PFSK-1 (cell line): ENCODE measurements at regions not wholly inside any gene's neighbourhood (a gene's known extent, or its start where the extent isn't known, plus 50 kb on each side); places are given as distances from the start of the nearest gene placed in this dataset.

Source experiments
- FOXP2 ChIP-seq: optimal IDR thresholded peaks from 2 replicates; pipeline ENCODE3; 2011; ENCODE audit warnings: borderline replicate concordance, control low read depth, inconsistent platforms; ENCODE audit not compliant: insufficient read depth; ENCODE audit errors: extremely low read length, extremely low read depth
- POLR2AphosphoS5 ChIP-seq: IDR thresholded peaks from 2 replicates; pipeline ENCODE4 v1.6.1; 2012; ENCODE audit warnings: low read depth, mild to moderate bottlenecking, control low read depth, low read length, moderate library complexity
- SIN3A ChIP-seq: IDR thresholded peaks from 2 replicates; pipeline ENCODE4 v1.6.1; 2012; ENCODE audit warnings: mild to moderate bottlenecking, low read length, moderate library complexity, borderline replicate concordance; ENCODE audit not compliant: insufficient read depth
- TAF1 ChIP-seq: IDR thresholded peaks from 2 replicates; pipeline ENCODE4 v1.6.1; 2012; ENCODE audit warnings: low read length, control low read depth, borderline replicate concordance; ENCODE audit not compliant: insufficient read depth
- TF ChIP-seq, protein P1 (sequence below), 2 experiments: IDR thresholded peaks; 2 replicates each; pipeline versions ENCODE4 v1.6.1 to v1.8.0; 2011 to 2012; ENCODE audit warnings: low read depth in 2 of 2, low read length in 2 of 2, control low read depth in 1 of 2, inconsistent platforms in 1 of 2, mild to moderate bottlenecking in 1 of 2, moderate library complexity in 1 of 2; ENCODE audit not compliant: insufficient read depth in 1 of 2

DNA sequence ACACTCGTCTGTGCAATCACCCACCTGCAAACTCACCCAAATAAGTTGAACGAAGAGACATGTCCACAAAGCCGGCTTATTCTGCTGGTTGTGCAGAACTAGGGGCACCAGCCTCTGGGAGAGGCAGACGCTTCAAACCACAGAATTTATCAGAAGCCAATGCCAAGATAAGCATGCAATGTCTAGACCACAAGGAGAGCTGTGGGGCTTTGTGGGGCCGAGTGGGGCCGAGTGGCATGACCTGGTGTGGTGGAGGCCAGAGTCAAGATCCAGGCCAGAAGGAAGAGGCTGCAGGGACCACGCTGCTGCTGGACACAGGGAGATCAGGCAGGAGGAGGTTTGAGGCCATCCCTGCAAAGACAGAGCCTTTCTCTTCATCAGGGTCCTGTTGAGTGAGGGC, 259.0 kb downstream of the IRX2 start:
- no peak for TF ChIP-seq FOXP2
- TF ChIP-seq, protein P1, sequence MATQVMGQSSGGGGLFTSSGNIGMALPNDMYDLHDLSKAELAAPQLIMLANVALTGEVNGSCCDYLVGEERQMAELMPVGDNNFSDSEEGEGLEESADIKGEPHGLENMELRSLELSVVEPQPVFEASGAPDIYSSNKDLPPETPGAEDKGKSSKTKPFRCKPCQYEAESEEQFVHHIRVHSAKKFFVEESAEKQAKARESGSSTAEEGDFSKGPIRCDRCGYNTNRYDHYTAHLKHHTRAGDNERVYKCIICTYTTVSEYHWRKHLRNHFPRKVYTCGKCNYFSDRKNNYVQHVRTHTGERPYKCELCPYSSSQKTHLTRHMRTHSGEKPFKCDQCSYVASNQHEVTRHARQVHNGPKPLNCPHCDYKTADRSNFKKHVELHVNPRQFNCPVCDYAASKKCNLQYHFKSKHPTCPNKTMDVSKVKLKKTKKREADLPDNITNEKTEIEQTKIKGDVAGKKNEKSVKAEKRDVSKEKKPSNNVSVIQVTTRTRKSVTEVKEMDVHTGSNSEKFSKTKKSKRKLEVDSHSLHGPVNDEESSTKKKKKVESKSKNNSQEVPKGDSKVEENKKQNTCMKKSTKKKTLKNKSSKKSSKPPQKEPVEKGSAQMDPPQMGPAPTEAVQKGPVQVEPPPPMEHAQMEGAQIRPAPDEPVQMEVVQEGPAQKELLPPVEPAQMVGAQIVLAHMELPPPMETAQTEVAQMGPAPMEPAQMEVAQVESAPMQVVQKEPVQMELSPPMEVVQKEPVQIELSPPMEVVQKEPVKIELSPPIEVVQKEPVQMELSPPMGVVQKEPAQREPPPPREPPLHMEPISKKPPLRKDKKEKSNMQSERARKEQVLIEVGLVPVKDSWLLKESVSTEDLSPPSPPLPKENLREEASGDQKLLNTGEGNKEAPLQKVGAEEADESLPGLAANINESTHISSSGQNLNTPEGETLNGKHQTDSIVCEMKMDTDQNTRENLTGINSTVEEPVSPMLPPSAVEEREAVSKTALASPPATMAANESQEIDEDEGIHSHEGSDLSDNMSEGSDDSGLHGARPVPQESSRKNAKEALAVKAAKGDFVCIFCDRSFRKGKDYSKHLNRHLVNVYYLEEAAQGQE (IDR thresholded peaks at IDR 0.05; ENCODE audit: insufficient read depth in 1 of 2, low read depth in 2 of 2, low read length in 2 of 2) = no peak
- no peak for TF ChIP-seq SIN3A
- no peak for TF ChIP-seq TAF1
- TF ChIP-seq POLR2AphosphoS5 = no peak

DNA sequence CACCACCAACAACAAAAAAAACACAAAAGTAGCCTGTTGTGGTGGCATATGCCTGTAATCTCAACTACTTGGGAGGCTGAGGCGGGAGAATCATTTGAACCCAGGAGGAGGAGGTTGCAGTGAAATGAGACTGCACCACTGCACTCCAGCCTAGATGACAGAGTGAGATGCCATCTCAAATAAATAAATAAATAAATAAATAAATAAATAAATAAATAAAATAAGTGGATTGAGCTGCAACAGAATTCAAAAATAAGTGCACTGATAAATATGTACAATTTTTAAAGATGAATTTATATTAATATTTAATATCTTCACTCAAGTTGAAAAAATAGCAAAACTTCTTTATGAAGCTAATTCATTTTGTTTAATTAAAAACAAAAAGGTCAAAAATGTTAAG, 259.6 kb downstream of the IRX2 start:
- TF ChIP-seq TAF1 (no peak), POLR2AphosphoS5 (no peak), SIN3A (no peak), FOXP2 (no peak)
- TF ChIP-seq, protein P1 (IDR thresholded peaks at IDR 0.05; ENCODE audit: insufficient read depth in 1 of 2, low read depth in 2 of 2, low read length in 2 of 2) = no peak

DNA sequence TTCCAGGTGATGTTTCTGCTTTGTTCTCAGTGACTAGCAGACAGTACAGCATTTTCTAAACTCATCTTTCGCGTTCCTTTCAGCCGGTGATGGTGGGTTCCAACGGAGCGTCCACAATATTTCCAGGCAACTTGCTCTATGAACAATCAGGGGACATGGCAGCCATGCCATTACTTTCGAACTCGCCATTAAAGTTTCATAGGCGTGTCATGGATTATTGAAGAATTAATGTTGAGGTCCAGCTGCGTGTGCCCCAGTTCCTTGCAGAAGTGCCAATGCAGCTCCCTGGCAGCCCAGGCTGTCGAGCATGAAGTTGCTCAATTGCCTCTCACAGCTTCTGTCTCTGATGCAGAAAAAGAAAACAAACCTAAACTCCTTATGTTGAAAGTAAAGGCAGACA, 262.2 kb downstream of the IRX2 start:
- no peak for TF ChIP-seq SIN3A
- TF ChIP-seq TAF1 = no peak
- no peak for TF ChIP-seq POLR2AphosphoS5
- TF ChIP-seq FOXP2 = no peak
- TF ChIP-seq, protein P1 (IDR thresholded peaks at IDR 0.05; ENCODE audit: insufficient read depth in 1 of 2, low read depth in 2 of 2, low read length in 2 of 2) = no peak

DNA sequence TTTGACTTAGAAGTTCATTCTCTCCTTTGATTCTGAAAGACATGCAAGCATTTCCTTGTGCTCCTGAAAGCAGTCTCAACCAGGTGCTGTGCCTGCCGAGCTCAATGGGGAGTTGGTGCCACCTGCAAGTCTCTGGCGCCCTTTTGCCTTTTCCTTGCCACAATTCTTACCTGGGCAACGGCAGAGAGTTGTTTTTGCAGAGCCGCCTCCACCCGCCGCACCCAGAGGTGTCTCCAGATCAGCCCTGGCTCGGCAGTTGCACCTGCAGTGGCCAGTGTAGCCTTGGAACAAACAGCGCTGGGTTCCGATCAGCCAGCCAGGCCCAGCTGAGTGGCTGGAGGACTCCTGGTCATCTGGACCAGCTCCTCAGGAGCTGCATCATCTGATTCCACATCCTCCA, 262.9 kb downstream of the IRX2 start:
- TF ChIP-seq POLR2AphosphoS5 (no peak), FOXP2 (no peak), TAF1 (no peak), SIN3A (no peak)
- TF ChIP-seq, protein P1 (IDR thresholded peaks at IDR 0.05; ENCODE audit: insufficient read depth in 1 of 2, low read depth in 2 of 2, low read length in 2 of 2) = no peak

DNA sequence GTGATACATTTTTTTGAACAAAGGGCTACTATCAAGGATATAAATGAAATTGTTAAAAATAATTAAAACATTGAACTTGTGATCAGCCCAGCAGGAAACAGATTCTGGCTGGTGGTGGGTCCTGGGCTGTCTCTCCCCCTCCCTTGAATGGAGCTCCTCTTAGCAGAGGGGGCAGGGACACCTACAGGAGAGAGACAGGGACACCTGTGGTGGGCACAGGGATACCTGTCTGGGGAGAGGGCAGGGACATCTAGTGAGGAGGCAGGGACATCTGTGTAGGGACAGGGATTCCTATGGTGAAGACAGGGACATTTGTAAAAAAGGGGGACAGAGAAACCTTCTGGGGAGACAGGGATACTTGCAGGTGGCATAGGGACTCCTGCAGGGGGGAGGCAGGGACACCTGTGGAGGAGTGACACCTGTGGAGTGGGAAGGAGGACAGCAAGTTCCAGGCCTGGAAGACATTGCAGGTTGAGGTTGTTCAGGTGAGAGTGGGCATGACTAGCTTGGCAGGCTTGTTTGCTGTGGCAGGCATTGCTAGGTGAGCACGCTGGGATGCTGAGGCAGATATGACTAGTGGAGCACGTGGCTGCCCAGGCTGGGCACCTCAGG, 264.2 kb downstream of the IRX2 start:
- TF ChIP-seq POLR2AphosphoS5 = no peak
- no peak for TF ChIP-seq SIN3A
- TF ChIP-seq, protein P1 (IDR thresholded peaks at IDR 0.05; ENCODE audit: insufficient read depth in 1 of 2, low read depth in 2 of 2, low read length in 2 of 2) = no peak
- TF ChIP-seq FOXP2 = no peak
- TF ChIP-seq TAF1 = no peak
